Endothelial cell of umbilical vein (primary cell): ENCODE measurements at regions not wholly inside any gene's neighbourhood (a gene's known extent, or its start where the extent isn't known, plus 50 kb on each side); places are given as distances from the start of the nearest gene placed in this dataset.

ENCODE experiments used
- BruUV-seq: library from RNA; stranded (reverse); fragments of 400-500 nt; replicated peaks from 2 replicates; lab custom pipeline; 2021; lab: Mats Ljungman, UMichigan
- CTCF ChIA-PET: fragments of 300-600, 350-600 bp; sonication (Branson Sonifier 250); formaldehyde crosslinking; loops from one replicate; lab custom pipeline; 2021; ENCODE audit warnings: antibody characterized with exemption, inconsistent platforms; lab: Charles Lee
- POLR2A ChIA-PET: fragments of 300-600, 350-600 bp; sonication (Branson Sonifier 250); formaldehyde crosslinking; loops from one replicate; lab custom pipeline; 2021; ENCODE audit warnings: antibody characterized with exemption, inconsistent platforms; lab: Charles Lee
- DNase-seq: peaks from one replicate; pipeline ENCODE4 v3.0.0-alpha.2; 2011; ENCODE audit warnings: low read depth, low spot score
- FAIRE-seq: peaks from 2 replicates; lab custom pipeline; 2011; peaks lifted over from hg19 to GRCh38; lab: Jason Lieb, UNC
- H2AFZ ChIP-seq: 2 replicates; pipeline ENCODE4 v1.6.0; 2012; ENCODE audit warnings: low read depth, low read length, control low read depth, inconsistent platforms
- H3K27ac ChIP-seq: 2 replicates; pipeline ENCODE4 v1.5.1; 2011; ENCODE audit warnings: low read depth, mild to moderate bottlenecking, control low read depth, low read length, moderate library complexity; ENCODE audit not compliant: insufficient read depth
- H3K27me3 ChIP-seq, 2 experiments: 2 replicates each; pipeline versions ENCODE4 v1.6.0 to v1.6.1; 2011; ENCODE audit warnings: low read length in 2 of 2, mixed read lengths in 1 of 2; ENCODE audit not compliant: control insufficient read depth in 2 of 2, insufficient read depth in 2 of 2
- H3K36me3 ChIP-seq, 2 experiments: 2 replicates in 1 of 2; 3 replicates in 1 of 2; pipeline ENCODE4 v1.5.1; 2011; ENCODE audit warnings: low read length in 2 of 2, mild to moderate bottlenecking in 1 of 2, moderate library complexity in 1 of 2; ENCODE audit not compliant: control insufficient read depth in 2 of 2, insufficient read depth in 2 of 2; ENCODE audit errors: extremely low read depth in 1 of 2
- H3K4me1 ChIP-seq: 3 replicates; pipeline ENCODE4 v1.5.1; 2011; ENCODE audit warnings: mild to moderate bottlenecking, low read length; ENCODE audit not compliant: control insufficient read depth, insufficient read depth; ENCODE audit errors: extremely low read depth
- H3K4me2 ChIP-seq: 2 replicates; pipeline ENCODE4 v1.6.1; 2011; ENCODE audit warnings: low read length, control low read depth, mixed read lengths; ENCODE audit not compliant: insufficient read depth
- H3K4me3 ChIP-seq, 3 experiments: fragments of 200-600 bp in 1 of 3; sonication (generic), shearing (Covaris generic) in 1 of 3; replicated peaks in 1 of 3; 2 replicates each; pipeline ENCODE4 v1.5.1; 2011 to 2016; ENCODE audit warnings: control low read depth in 3 of 3, low read length in 3 of 3, mild to moderate bottlenecking in 2 of 3, inconsistent platforms in 1 of 3, low read depth in 1 of 3, moderate library complexity in 1 of 3; ENCODE audit not compliant: insufficient read depth in 1 of 3
- H3K79me2 ChIP-seq: 2 replicates; pipeline ENCODE4 v1.6.0; 2012; ENCODE audit warnings: low read length, inconsistent platforms; ENCODE audit not compliant: control insufficient read depth, insufficient read depth
- H3K9ac ChIP-seq: replicated peaks from 2 replicates; pipeline ENCODE3; 2011; ENCODE audit warnings: low read length, control low read depth; ENCODE audit not compliant: insufficient read depth; ENCODE audit errors: extremely low read depth
- H3K9me1 ChIP-seq: replicated peaks from 3 replicates; pipeline ENCODE4 v1.6.0; 2011; ENCODE audit warnings: mild to moderate bottlenecking, low read length; ENCODE audit not compliant: control insufficient read depth, insufficient read depth; ENCODE audit errors: extremely low read depth
- H3K9me3 ChIP-seq: replicated peaks from 2 replicates; pipeline ENCODE4 v1.5.1; 2012; ENCODE audit warnings: low read length, inconsistent platforms; ENCODE audit not compliant: control insufficient read depth, insufficient read depth
- H4K20me1 ChIP-seq: replicated peaks from 2 replicates; pipeline ENCODE3; 2011; ENCODE audit warnings: mild to moderate bottlenecking, low read length; ENCODE audit not compliant: control insufficient read depth, insufficient read depth; ENCODE audit errors: extremely low read depth
- CTCF ChIP-seq, 2 donors: IDR thresholded peaks; 1 replicate in 1 of 2; 2 replicates in 1 of 2; pipeline ENCODE4 v1.5.1; 2011; ENCODE audit warnings: low read length in 2 of 2, mild to moderate bottlenecking in 2 of 2, moderate library complexity in 2 of 2, control low read depth in 1 of 2, inconsistent platforms in 1 of 2, low read depth in 1 of 2; ENCODE audit not compliant: insufficient read depth in 1 of 2; ENCODE audit errors: extremely low read depth in 1 of 2
- EZH2 ChIP-seq: IDR thresholded peaks from 2 replicates; pipeline ENCODE4 v1.6.1; 2012; ENCODE audit warnings: borderline replicate concordance, low read depth, mild to moderate bottlenecking, moderate library complexity, low read length, inconsistent platforms; ENCODE audit not compliant: severe bottlenecking
- FOS ChIP-seq: IDR thresholded peaks from 2 replicates; pipeline ENCODE4 v1.6.1; 2011; ENCODE audit warnings: mild to moderate bottlenecking, low read length, moderate library complexity, borderline replicate concordance; ENCODE audit not compliant: insufficient read depth
- GATA2 ChIP-seq: IDR thresholded peaks from 2 replicates; pipeline ENCODE4 v1.7.0; 2011; ENCODE audit warnings: low read depth, mild to moderate bottlenecking, moderate library complexity, mixed read lengths, low read length; ENCODE audit not compliant: insufficient read length, insufficient read depth
- JUN ChIP-seq: IDR thresholded peaks from 2 replicates; pipeline ENCODE4 v1.6.1; 2011; ENCODE audit warnings: borderline replicate concordance, low read depth; ENCODE audit not compliant: insufficient read length, insufficient read depth
- MAX ChIP-seq: IDR thresholded peaks from 2 replicates; pipeline ENCODE4 v1.6.1; 2011; ENCODE audit not compliant: insufficient read depth, insufficient read length
- MYC ChIP-seq: IDR thresholded peaks from one replicate; pipeline ENCODE4 v1.6.1; 2011; ENCODE audit warnings: mild to moderate bottlenecking, low read depth, low read length
- POLR2A ChIP-seq: IDR thresholded peaks from 2 replicates; pipeline ENCODE4 v1.6.1; 2012; ENCODE audit warnings: low read depth, mild to moderate bottlenecking, control low read depth, low read length
- POLR2AphosphoS5 ChIP-seq: IDR thresholded peaks from 2 replicates; pipeline ENCODE4 v1.6.1; 2012; ENCODE audit warnings: low read depth, mild to moderate bottlenecking, control low read depth, low read length, moderate library complexity; ENCODE audit not compliant: insufficient read depth
- dilution Hi-C: fragments of 300-500 bp; cut with MboI; formaldehyde crosslinking; loops from one replicate; pipeline ENCODE4 v1.15.0; 2019; ENCODE audit warnings: low sequenced_read_pairs; ENCODE audit not compliant: extremely low pct_ligation_motif_present
- intact Hi-C: fragments of 100-400 bp; cut with micrococcal nuclease; formaldehyde crosslinking; loops from one replicate; pipeline ENCODE4 v1.10.0; 2022

GRCh38 chr22:47251911-47252310, 489.5 kb downstream of the TBC1D22A start:
- no peaks in the 10 kb centered on the region for H3K79me2 ChIP-seq
- H3K4me1 ChIP-seq, result no peaks in the 10 kb centered on the region
- DNase-seq, result no peak
- H3K9me3 ChIP-seq, result no peaks in the 10 kb centered on the region
- no peaks in the 10 kb centered on the region for H3K27me3 ChIP-seq
- dilution Hi-C loops (no loop called here), intact Hi-C loops (no loop called here)
- no peak overlapping the region for H3K4me3 ChIP-seq
- TF ChIP-seq MYC (no peak), FOS (no peak), POLR2A (no peak), EZH2 (no peak), MAX (no peak)
- ChIA-PET CTCF (no interaction called here), POLR2A (no interaction called here)
- H4K20me1 ChIP-seq, result no peaks in the 10 kb centered on the region
- no peak overlapping the region for H3K4me2 ChIP-seq
- no peaks in the 10 kb centered on the region for H3K9me1 ChIP-seq
- FAIRE-seq, result no peak
- no peak overlapping the region for H3K9ac ChIP-seq
- no peak overlapping the region for H2AFZ ChIP-seq
- BruUV-seq, result no TSS peak
- H3K36me3 ChIP-seq, result no peaks in the 10 kb centered on the region
- H3K27ac ChIP-seq, result no peak overlapping the region

- DNase-seq, result no peak
- TF ChIP-seq FOS (no peak), GATA2 (no peak), JUN (no peak), POLR2A (no peak), EZH2 (no peak), CTCF (IDR thresholded peaks at IDR 0.05; ENCODE audit: extremely low read depth in 1 of 2, insufficient read depth in 1 of 2, low read depth in 1 of 2, low read length in 2 of 2) (no peak), MAX (no peak), MYC (no peak), POLR2AphosphoS5 (no peak)
- Histone ChIP-seq H3K4me2 (no peak overlapping the region), H3K27me3 (no peaks in the 10 kb centered on the region), H2AFZ (no peak overlapping the region), H3K79me2 (no peaks in the 10 kb centered on the region), H3K9me3 (no peaks in the 10 kb centered on the region), H3K27ac (no peak overlapping the region), H3K36me3 (no peaks in the 10 kb centered on the region), H3K9ac (no peak overlapping the region), H3K4me3 (no peak overlapping the region), H3K4me1 (no peaks in the 10 kb centered on the region), H4K20me1 (no peaks in the 10 kb centered on the region), H3K9me1 (no peaks in the 10 kb centered on the region)
- intact Hi-C loops (no loop called here), dilution Hi-C loops (no loop called here)
- FAIRE-seq, result no peak
- ChIA-PET CTCF (no interaction called here), POLR2A (no interaction called here)
- BruUV-seq, result no TSS peak
Measured at GRCh38 chr22:47250995-47251765, 488.7 kb downstream of the TBC1D22A start.
